Heart left ventricle (tissue), 13 donors: ENCODE measurements at regions not wholly inside any gene's neighbourhood (a gene's known extent, or its start where the extent isn't known, plus 50 kb on each side); places are given as distances from the start of the nearest gene placed in this dataset.

Source experiments
- CTCF ChIP-seq, 12 donors: fragments of 200-600 bp; sonication (generic) in 4 of 12; IDR thresholded peaks; one replicate each; pipeline versions ENCODE4 v1.5.0 to v1.8.0; 2018 to 2022; ENCODE audit warnings: antibody characterized with exemption in 12 of 12, mild to moderate bottlenecking in 5 of 12
- POLR2A ChIP-seq, 2 donors: fragments of 450-650 bp; IDR thresholded peaks; one replicate each; pipeline ENCODE4 v1.6.1; 2017; ENCODE audit warnings: antibody characterized with exemption in 2 of 2, mild to moderate bottlenecking in 2 of 2, moderate library complexity in 2 of 2
- donor health status: ischemic (EF 13 %, LVEDD 7.1; RV severe dilation, severe dysfunction).
- donor health status: DM: no; HTN: yes; CAD: no.
- donor health status: DM: no; HTN: no; CAD: no.
- donor health status: ischemic (EF 25% LVEDD 6.9; RV normal size, moderate dysfunction).
- donor health status: ischemic (EF 25% LVEDD 5.7; RV mildly dilated, moderate dysfunction).
- donor health status: ischemic (EF 35%, LVEDD 5.7; RV mildly dilated, moderate dysfunction).
- donor health status: nonischemic (EF 11% LVEDD 7.7; RV severe dilation, severe dysfunction).
- donor health status: DM: yes; HTN: yes; CAD: no.
- donor health status: PGD.
- donor health status: ischemic (EF 29% LVEDD 5.4; RV normal size, mild dysfunction).
- donor health status: nonischemic (EF 23%, LVEDD 6.1; RV moderate dilation, normal function).

DNA sequence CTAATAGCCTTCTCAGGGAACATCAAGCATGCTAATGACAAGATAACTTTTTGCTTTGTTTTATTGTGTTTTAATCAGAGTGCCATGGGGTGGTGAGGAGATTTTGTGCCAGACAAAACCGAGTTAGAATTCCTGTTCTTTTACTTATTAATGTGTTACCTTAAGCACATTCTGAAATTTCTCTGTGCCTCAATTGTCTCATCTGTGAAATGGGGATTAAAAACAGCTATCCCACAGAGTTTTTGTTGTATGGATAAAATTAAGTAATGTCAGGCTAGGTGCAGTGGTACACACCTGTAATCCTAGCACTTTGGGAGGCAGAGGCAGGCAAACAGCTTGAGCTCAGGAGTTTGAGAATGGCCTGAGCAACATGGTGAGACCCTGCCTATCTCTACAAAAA lies 138.0 kb downstream of the PROX1 start:
- TF ChIP-seq CTCF (IDR thresholded peaks at IDR 0.05) (no peak), POLR2A (IDR thresholded peaks at IDR 0.05) (no peak)
